CD4-positive, alpha-beta memory T cell (primary cell): ENCODE measurements at regions not wholly inside any gene's neighbourhood (a gene's known extent, or its start where the extent isn't known, plus 50 kb on each side); places are given as distances from the start of the nearest gene placed in this dataset.
"Not testable (repeated sequence)": the region's sequence is repeated elsewhere in the genome, so short reads cannot be mapped to it uniquely, and the experiment has no call there.

ENCODE experiments used
- CTCF ChIA-PET: fragments of 350-600 bp; sonication (Branson Sonifier 250); formaldehyde crosslinking; loops from one replicate; lab custom pipeline; 2021; ENCODE audit warnings: inconsistent platforms; ENCODE audit not compliant: partially characterized antibody; lab: Charles Lee
- POLR2A ChIA-PET: fragments of 350-600 bp; sonication (Branson Sonifier 250); formaldehyde crosslinking; loops from one replicate; lab custom pipeline; 2021; ENCODE audit not compliant: partially characterized antibody; lab: Charles Lee
- DNase-seq, 5 donors: peaks; one replicate each; pipeline versions ENCODE4 v3.0.0 to v3.0.0-alpha.2; 2020 to 2022; ENCODE audit warnings: mixed read lengths in 1 of 5
- H3K27ac ChIP-seq: one replicate; pipeline ENCODE4 v1.7.0; 2013; ENCODE audit warnings: low read depth, low read length
- H3K27me3 ChIP-seq: 2 replicates; pipeline ENCODE4 v1.7.0; 2013; ENCODE audit warnings: mild to moderate bottlenecking, low read length, moderate library complexity; ENCODE audit not compliant: insufficient read depth
- H3K36me3 ChIP-seq: 2 replicates; pipeline ENCODE4 v1.7.0; 2013; ENCODE audit warnings: mild to moderate bottlenecking, low read length, moderate library complexity; ENCODE audit not compliant: insufficient read depth
- H3K4me1 ChIP-seq: 2 replicates; pipeline ENCODE4 v1.7.0; 2013; ENCODE audit warnings: mild to moderate bottlenecking, low read length, moderate library complexity; ENCODE audit not compliant: insufficient read depth
- H3K4me3 ChIP-seq, 2 donors: one replicate each; pipeline ENCODE4 v1.7.0; 2013; ENCODE audit warnings: low read length in 2 of 2, mild to moderate bottlenecking in 1 of 2
- H3K9me3 ChIP-seq, 2 donors: one replicate each; pipeline ENCODE4 v1.7.0; 2013; ENCODE audit warnings: low read length in 2 of 2, control low read depth in 1 of 2; ENCODE audit not compliant: control insufficient read depth in 1 of 2
- H3K27ac Mint-ChIP-seq, 7 donors: one replicate each; pipeline ENCODE4 v1.8.0; 2020 to 2021; ENCODE audit warnings: mixed read lengths in 7 of 7, mild to moderate bottlenecking in 6 of 7, inconsistent platforms in 3 of 7, moderate library complexity in 3 of 7
- H3K27me3 Mint-ChIP-seq, 2 donors: one replicate each; pipeline ENCODE4 v1.8.0; 2020 to 2021; ENCODE audit warnings: mixed read lengths in 2 of 2
- H3K36me3 Mint-ChIP-seq, 2 donors: one replicate each; pipeline ENCODE4 v1.8.0; 2020 to 2021; ENCODE audit warnings: mixed read lengths in 2 of 2, inconsistent platforms in 1 of 2, mild to moderate bottlenecking in 1 of 2
- H3K4me1 Mint-ChIP-seq, 4 donors: one replicate each; pipeline ENCODE4 v1.8.0; 2020 to 2021; ENCODE audit warnings: mixed read lengths in 4 of 4, mild to moderate bottlenecking in 1 of 4
- H3K4me3 Mint-ChIP-seq, 8 donors: one replicate each; pipeline ENCODE4 v1.8.0; 2020 to 2021; ENCODE audit warnings: mixed read lengths in 8 of 8, mild to moderate bottlenecking in 7 of 8, moderate library complexity in 6 of 8, inconsistent platforms in 3 of 8
- H3K9me3 Mint-ChIP-seq, 8 donors: one replicate each; pipeline ENCODE4 v1.8.0; 2020 to 2021; ENCODE audit warnings: mixed read lengths in 8 of 8, mild to moderate bottlenecking in 5 of 8, inconsistent platforms in 3 of 8, moderate library complexity in 1 of 8
- intact Hi-C: fragments of 100-400 bp; cut with micrococcal nuclease; formaldehyde crosslinking; loops from one replicate; pipeline ENCODE4 v1.15.1; 2023

DNA sequence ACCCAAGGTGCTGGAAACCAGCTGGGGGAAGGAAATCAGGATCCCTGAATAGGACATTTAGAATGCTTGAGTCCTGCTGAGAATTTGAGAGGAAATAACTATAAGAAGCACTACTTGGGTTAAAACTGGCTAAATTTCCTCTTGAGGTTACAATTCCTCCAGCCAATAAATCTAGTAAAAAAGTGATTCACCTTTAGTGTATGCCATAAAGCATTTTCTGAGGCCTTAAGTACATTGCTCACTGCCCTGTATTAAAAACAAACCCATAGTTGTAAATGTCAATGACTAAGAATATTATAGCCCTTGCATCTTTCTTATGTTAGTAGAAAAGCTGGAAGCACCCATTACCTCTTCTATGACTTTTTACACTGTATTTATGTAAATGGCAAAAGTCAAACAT, 634.7 kb upstream of the ARRDC3 start:
- H3K27me3 Mint-ChIP-seq = no peaks in the 10 kb centered on the region
- no peak overlapping the region for H3K27ac ChIP-seq
- intact Hi-C loops = no loop called here
- peaks cover 0 to 11% (median under 1%) of the 10 kb centered on the region in 8 donors for H3K9me3 Mint-ChIP-seq
- no peak overlapping the region for H3K4me3 ChIP-seq
- H3K4me3 Mint-ChIP-seq = no peak overlapping the region
- H3K36me3 Mint-ChIP-seq = no peaks in the 10 kb centered on the region
- no peak for DNase-seq
- no peaks in the 10 kb centered on the region for H3K4me1 Mint-ChIP-seq
- POLR2A ChIA-PET = no interaction called here
- no peaks in the 10 kb centered on the region for H3K27me3 ChIP-seq
- no peak overlapping the region for H3K27ac Mint-ChIP-seq
- CTCF ChIA-PET = no interaction called here
- no peaks in the 10 kb centered on the region for H3K4me1 ChIP-seq
- H3K9me3 ChIP-seq = no peaks in the 10 kb centered on the region
- no peaks in the 10 kb centered on the region for H3K36me3 ChIP-seq

- H3K4me1 Mint-ChIP-seq, H3K27ac ChIP-seq, H3K4me3 ChIP-seq, H3K36me3 ChIP-seq, H3K9me3 ChIP-seq, DNase-seq, H3K27me3 Mint-ChIP-seq, intact Hi-C loops, POLR2A ChIA-PET, H3K27ac Mint-ChIP-seq, H3K4me1 ChIP-seq, CTCF ChIA-PET, H3K27me3 ChIP-seq, H3K36me3 Mint-ChIP-seq, H3K4me3 Mint-ChIP-seq: not testable (repeated sequence)
- peaks cover 0 to 20% (median 4%) of the 10 kb centered on the region in 8 donors for H3K9me3 Mint-ChIP-seq
These were observed 628.7 kb upstream of the ARRDC3 start for GRCh38 chr5:92011845-92012244.

GRCh38 chr5:92003806-92004205, 620.7 kb upstream of the ARRDC3 start:
- intact Hi-C loops = no loop called here
- Histone ChIP-seq H3K4me3 (no peak overlapping the region), H3K27me3 (no peaks in the 10 kb centered on the region), H3K36me3 (no peaks in the 10 kb centered on the region), H3K9me3 (no peaks in the 10 kb centered on the region), H3K27ac (no peak overlapping the region), H3K4me1 (no peaks in the 10 kb centered on the region)
- DNase-seq = no peak
- CTCF ChIA-PET = no interaction called here
- H3K36me3 Mint-ChIP-seq = no peaks in the 10 kb centered on the region
- H3K27me3 Mint-ChIP-seq = no peaks in the 10 kb centered on the region
- peaks cover 0 to 3% (median 0%) of the 10 kb centered on the region in 8 donors for H3K9me3 Mint-ChIP-seq
- no peak overlapping the region for H3K4me3 Mint-ChIP-seq
- no peaks in the 10 kb centered on the region for H3K4me1 Mint-ChIP-seq
- POLR2A ChIA-PET = no interaction called here
- H3K27ac Mint-ChIP-seq = no peak overlapping the region

GRCh38 chr5:92002721-92003274, 619.7 kb upstream of the ARRDC3 start:
- Histone ChIP-seq H3K27me3 (no peaks in the 10 kb centered on the region), H3K4me3 (no peak overlapping the region), H3K36me3 (no peaks in the 10 kb centered on the region), H3K9me3 (no peaks in the 10 kb centered on the region), H3K4me1 (no peaks in the 10 kb centered on the region), H3K27ac (no peak overlapping the region)
- intact Hi-C loops = no loop called here
- Mint-ChIP-seq H3K36me3 (no peaks in the 10 kb centered on the region), H3K9me3 (peaks cover 0 to 3% (median 0%) of the 10 kb centered on the region in 8 donors), H3K27ac (no peak overlapping the region), H3K27me3 (no peaks in the 10 kb centered on the region), H3K4me1 (no peaks in the 10 kb centered on the region), H3K4me3 (no peak overlapping the region)
- DNase-seq = no peak
- ChIA-PET POLR2A (no interaction called here), CTCF (no interaction called here)

GRCh38 chr5:91998774-91999173, 615.7 kb upstream of the ARRDC3 start:
- H3K4me3 ChIP-seq = no peak overlapping the region
- peaks cover 0 to 4% (median 0%) of the 10 kb centered on the region in 8 donors for H3K9me3 Mint-ChIP-seq
- no peak overlapping the region for H3K27ac ChIP-seq
- no peaks in the 10 kb centered on the region for H3K9me3 ChIP-seq
- ChIA-PET POLR2A (no interaction called here), CTCF (no interaction called here)
- H3K36me3 ChIP-seq = no peaks in the 10 kb centered on the region
- intact Hi-C loops = no loop called here
- H3K36me3 Mint-ChIP-seq = no peaks in the 10 kb centered on the region
- no peak overlapping the region for H3K4me3 Mint-ChIP-seq
- DNase-seq = no peak
- H3K27me3 Mint-ChIP-seq = no peaks in the 10 kb centered on the region
- no peak overlapping the region for H3K27ac Mint-ChIP-seq
- no peaks in the 10 kb centered on the region for H3K27me3 ChIP-seq
- no peaks in the 10 kb centered on the region for H3K4me1 ChIP-seq
- H3K4me1 Mint-ChIP-seq = no peaks in the 10 kb centered on the region

DNA sequence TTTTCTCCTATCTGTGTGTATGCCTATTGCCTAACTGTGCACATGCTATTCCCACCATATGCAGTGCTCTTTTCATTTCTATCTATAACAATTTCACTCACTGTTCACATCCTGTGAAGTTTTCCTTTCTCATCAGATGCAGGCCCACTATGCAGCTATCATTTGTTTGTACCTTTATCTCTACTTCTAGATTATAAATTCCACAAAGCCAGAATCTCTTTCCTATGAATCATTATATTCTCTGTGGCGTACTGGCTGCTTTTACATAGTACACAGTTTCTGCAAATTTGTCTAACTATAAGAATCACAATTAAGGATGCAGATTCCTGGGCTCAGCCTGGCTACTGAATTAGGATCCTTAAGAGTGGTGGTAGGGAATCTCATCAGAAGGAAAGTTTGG, 600.8 kb upstream of the ARRDC3 start:
- Histone ChIP-seq H3K36me3 (no peaks in the 10 kb centered on the region), H3K4me1 (no peaks in the 10 kb centered on the region), H3K9me3 (no peaks in the 10 kb centered on the region), H3K27ac (no peak overlapping the region), H3K4me3 (no peak overlapping the region), H3K27me3 (no peaks in the 10 kb centered on the region)
- Mint-ChIP-seq H3K4me3 (no peak overlapping the region), H3K27ac (no peak overlapping the region), H3K4me1 (no peaks in the 10 kb centered on the region), H3K36me3 (no peaks in the 10 kb centered on the region), H3K27me3 (no peaks in the 10 kb centered on the region), H3K9me3 (peaks cover 0 to 2% (median 0%) of the 10 kb centered on the region in 8 donors)
- ChIA-PET POLR2A (no interaction called here), CTCF (no interaction called here)
- intact Hi-C loops = no loop called here
- no peak for DNase-seq

GRCh38 chr5:91978221-91978882, 595.2 kb upstream of the ARRDC3 start:
- Histone ChIP-seq H3K4me1 (no peaks in the 10 kb centered on the region), H3K27me3 (no peaks in the 10 kb centered on the region), H3K9me3 (no peaks in the 10 kb centered on the region), H3K27ac (no peak overlapping the region), H3K36me3 (no peaks in the 10 kb centered on the region), H3K4me3 (no peak overlapping the region)
- H3K4me1 Mint-ChIP-seq = no peaks in the 10 kb centered on the region
- ChIA-PET POLR2A (no interaction called here), CTCF (no interaction called here)
- H3K36me3 Mint-ChIP-seq = no peaks in the 10 kb centered on the region
- no peak for DNase-seq
- H3K4me3 Mint-ChIP-seq = no peak overlapping the region
- intact Hi-C loops = no loop called here
- peaks cover 0 to 5% (median 2%) of the 10 kb centered on the region in 8 donors for H3K9me3 Mint-ChIP-seq
- no peak overlapping the region for H3K27ac Mint-ChIP-seq
- H3K27me3 Mint-ChIP-seq = no peaks in the 10 kb centered on the region
